AG20443 (cell line): ENCODE measurements at regions not wholly inside any gene's neighbourhood (a gene's known extent, or its start where the extent isn't known, plus 50 kb on each side); places are given as distances from the start of the nearest gene placed in this dataset.

ENCODE experiments used
- DNase-seq: peaks from one replicate; pipeline ENCODE4 v3.0.0; 2012; ENCODE audit warnings: low spot score, mixed read lengths

DNA sequence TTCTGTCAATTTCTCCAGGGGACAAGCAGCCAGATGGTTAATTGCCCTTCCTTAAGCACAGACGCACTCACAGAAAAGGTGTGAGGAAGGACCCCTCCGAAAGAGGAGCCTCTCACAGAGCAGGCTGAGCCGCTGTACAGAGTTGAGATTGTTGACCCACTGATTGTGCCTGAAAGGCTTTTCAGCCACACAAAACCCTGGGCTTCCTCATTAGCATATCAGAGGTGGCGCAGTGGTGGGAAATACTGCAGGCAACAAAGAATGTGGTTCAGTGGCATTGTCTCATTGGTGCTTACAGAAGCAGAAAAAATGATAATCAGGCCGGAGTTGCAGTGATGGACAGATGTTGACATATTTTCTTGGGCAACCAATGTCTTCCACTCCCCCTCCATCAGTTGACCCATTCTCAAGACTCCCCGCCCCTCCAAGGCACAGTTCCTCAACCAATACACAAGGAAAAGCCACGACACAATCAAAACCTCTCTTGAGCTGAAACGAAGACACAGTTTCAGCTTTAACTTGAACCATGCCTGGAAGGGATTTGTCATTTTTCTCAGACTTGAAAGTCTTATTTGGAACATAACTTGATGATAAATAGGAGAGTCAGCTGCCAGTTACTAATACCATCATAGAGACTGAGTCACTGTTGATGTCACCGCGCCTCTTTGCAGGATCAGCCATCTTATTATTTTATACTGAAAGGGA is 53.1 kb downstream of the ATXN3L start:
- DNase-seq: no peak

DNA sequence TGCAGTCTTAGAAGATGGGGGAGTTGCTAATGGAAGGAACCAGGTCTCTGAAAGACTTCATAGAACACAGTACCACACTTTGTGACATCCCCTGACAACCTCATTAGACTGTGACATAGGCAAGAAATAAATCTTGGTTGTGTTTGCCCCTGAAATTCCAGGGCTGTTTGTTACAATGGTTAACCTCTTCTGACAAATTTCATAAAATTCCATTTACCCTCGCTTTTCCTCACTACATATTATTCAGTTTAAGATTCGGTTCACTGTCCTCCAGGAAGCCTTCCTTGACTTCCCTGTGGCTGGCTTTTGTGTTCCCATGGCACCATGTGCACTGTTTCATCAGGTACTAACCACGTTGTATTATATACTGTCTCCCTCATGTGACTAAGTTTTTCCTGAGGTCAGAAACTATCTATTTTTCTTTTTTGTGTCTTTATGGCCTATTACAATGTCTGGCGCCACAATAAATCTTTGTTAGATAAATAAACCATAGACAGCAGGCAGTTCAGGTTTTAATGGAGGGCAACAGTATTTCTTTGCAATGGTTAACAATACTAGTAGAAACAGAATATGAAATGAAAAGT is 54.2 kb downstream of the ATXN3L start:
- no peak for DNase-seq

DNA sequence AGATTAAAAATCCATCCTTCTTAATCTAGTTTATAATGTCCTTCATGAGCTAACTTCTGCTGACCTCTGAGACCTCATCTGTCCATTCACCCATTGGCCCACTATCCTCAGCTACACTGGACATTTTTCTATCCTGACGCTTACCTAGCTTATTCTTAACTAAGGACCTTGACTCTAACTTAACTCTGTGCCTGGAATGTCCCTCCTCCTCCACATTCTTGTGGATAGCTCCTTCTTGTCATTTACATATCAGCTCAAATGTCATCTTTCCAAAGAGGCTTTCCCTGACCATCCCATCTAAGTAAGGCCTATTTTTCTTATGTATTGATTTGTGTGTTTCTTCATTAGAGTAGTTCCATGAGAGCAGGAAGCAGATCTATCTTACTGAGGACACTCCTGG is 54.7 kb downstream of the ATXN3L start:
- no peak for DNase-seq

DNA sequence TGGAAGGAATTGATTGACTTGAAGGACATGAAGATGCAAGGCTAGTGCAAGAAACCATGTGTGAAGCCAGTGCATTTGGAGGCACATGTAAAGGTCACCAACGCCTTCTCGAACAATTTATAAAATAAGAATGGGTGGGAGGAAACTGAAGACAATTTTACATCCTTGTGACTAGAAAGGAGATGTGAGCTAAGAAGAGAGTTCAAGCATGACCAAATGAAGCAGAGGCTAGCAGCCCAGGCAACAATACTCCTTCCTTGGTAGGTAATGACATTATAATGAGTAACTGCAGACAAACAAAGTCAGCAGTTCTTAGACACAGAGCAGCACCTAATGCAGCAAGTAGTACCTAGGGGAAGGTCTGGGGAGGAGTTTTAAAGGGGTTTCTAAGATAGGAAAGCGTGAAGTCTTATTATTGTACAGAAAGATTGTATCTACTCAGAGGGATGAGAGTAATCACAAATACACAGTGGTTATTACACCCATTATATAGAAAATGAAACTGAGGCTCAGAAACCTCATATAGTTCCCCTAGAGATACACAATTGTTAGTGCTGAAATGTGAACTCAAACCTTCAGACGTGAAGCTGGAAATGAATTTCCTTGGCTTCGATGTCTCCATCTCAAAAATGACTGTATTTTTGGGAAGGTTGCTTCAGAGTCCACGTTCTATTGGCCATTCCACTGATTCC is 56.1 kb downstream of the ATXN3L start:
- no peak for DNase-seq

DNA sequence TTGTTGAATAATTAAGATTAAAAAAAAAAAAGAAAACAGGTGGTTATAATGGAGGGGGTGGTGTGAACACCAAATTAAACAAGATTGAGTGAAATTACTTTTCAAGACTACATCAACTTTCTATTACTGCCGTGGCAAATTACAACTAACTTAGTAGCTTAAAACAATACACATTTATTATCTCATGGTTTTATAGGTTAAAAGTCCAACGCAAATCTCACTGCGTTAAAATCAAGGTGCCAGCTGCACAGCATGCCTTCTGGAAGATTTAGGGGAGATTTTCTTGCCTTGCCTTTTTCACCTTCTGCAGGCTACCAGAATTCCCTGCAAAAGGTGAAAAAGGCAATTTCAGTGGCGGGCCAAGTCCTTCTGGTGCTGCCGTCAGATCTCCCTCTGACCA is 58.5 kb downstream of the ATXN3L start:
- DNase-seq: no peak

DNA sequence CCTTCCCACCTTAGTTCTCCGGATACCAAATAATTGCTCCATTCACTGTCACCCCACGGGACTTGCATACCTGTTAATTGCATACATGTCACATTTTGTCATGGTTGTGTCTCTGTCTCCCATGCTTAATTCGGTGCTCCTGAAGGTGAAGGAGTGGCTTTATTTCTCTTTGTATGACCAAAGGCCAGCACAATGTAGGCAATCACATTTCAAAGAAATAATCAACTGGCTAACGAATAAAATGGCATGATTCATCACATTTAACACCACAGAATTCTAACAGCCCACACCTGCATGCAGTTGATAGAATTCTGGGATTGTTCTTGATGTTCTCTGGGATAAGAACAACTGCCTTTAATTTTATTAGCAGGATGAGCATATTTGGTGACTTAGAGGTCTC is 59.3 kb downstream of the ATXN3L start:
- DNase-seq: no peak

DNA sequence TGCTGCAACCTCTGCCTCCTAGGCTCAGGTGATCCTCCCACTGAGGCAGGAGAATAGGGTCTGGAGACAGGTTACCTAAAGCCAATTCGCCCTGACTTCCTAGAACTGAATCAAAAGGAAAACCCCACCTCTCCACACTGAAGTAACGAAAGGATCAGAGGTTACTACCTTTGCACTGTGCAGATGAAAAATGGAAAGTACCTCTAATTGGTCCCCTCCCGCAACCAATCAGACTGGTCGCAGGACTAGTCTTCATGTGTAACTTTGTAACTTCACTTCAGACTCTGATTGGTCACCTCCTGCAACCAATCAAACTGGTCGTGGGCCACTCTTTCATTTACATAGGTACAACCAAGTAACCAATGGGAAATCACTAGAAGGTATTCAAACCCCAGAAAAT is 61.1 kb downstream of the ATXN3L start:
- DNase-seq: no peak

DNA sequence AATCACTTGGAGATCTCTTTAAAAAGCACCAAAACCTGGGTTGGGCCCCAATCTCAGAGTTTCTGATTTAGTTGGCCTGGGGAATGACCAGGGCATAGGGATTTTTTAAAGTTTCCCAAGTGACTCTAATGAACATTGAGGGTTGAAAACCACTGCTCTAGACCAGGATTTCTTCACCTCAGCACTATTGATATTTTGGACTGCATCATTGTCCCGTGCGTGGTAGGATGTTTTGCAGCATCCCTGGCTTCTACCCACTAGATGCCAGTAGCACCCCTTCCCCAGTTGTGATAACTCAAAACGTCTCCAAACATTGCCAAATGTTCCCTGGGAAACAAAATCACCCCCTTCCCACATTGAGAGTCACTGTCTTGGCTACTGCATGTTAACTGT is 61.8 kb downstream of the ATXN3L start:
- DNase-seq: no peak

DNA sequence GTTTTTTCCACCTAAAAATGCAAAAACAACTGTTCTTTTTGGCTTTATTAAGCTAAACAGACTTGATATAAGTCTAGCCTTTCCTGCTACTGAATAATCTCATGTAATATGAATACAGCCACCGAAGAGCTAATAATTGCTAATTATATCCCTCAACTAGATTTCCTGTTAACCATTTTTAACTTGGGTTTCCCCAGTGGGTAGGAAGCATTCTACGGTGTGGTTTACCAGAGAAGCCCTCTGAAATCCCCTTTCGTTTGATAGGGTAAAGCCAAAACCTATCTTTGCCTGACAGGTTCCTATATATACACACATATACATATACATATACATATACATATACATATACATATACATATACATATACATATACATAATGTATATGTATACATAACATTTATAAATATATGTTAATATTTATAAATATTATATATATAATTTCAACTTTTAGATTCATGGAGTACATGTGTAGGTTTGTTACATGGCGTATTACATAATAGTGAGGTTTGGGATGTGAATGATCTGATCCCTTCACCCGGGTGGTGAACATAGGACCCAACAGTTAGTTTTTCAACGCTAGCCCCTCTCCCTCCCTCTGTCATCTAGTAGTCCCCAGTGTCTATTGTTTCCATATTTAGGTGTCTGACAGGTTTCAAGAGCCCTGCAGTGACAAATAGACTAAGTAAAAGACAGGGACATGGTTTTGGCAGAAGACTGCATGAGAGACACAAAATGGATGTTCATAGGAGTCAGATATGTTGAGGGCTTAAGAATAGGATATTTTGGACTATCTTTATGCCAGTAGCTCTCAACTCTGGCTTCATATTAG is 62.4 kb downstream of the ATXN3L start:
- DNase-seq: no peak

DNA sequence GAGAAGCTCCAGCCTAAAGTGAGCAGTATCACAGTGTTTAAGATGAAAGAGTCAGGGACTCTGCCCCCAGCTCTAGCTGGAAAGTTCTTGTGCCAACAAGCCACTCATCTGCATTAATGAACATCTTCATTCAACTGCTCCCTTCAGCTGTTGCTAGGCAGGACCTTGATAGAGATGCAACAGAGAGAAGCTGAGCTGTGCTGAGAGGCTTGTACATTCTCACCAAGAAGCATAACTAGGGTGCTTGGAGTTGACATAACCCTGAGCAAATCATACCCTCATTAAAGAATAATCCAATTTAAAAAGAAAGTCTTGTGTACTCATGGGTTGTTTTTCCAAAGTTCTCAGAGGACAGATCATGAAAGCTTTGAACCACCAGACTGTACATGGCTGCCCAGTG is 63.2 kb downstream of the ATXN3L start:
- DNase-seq: no peak

DNA sequence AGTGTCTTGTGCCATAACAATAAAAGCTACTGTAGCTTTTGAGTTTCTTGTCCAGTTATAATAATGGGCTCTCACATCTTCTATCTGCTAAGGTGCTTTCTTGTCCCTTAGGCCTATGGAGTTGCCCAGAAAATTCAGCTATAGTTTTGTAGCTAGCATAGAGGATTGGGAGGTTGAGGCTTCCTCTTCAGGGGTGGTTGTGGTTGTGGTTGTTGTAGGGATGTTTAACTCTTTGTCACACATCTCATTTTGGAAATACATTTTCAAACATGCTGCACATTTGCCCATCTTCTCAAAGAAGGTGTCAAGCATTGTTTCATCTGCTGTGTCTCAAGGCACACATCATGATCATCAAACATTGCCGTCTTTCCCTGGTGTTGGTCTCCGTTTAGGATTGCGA is 65.0 kb downstream of the ATXN3L start:
- no peak for DNase-seq

DNA sequence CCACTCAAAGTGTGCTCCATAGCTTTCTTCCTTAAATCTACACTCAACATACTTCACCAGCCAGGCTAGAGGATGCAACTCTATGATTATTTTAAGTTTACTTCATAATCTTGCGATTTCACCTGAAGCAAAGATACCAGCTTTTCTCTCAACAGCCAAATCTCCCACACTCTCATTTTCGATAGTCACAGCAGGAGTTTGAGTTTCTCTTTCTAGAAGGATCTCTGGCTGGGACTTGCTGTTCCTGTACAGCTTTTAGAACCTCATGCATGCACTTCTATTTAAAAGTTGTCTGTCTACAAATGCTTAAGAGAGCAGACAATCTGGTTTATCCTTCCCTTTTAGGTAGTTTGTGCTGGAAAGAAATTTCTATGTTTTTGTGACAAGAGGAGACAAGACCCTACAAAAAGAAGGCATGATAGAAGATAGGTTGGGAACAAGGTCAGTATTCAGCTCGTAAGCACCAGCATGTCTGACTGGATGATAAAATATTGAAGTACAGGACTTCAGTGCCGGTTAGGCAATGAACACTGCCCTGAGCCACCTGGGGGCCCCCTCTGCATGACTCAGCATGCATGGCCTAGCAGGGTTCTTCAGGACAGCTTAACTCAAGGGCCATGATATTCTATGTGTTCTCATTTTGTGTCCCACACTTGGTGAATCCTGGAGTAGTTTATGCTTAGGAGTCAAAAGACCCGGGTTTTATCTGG is 65.6 kb downstream of the ATXN3L start:
- DNase-seq: peak; percentile 11

DNA sequence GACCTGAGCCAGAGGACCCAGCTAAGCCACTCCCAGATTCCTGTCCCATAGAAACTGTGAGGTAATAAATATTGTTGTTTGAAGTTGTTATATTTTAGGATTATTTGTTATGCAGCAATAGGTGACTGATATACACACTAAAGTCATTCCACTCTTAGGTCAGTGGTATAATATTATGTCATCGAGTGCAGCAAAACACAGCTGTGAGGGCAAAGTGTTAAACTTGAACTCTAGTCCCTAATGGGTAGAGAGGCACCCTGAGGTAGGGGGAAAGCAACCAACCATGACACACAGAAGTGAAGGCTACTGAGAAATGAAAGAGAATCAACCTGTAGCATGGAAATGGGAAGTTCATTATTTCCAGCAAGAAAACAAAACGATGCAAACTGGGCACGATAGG is 66.6 kb downstream of the ATXN3L start:
- no peak for DNase-seq

DNA sequence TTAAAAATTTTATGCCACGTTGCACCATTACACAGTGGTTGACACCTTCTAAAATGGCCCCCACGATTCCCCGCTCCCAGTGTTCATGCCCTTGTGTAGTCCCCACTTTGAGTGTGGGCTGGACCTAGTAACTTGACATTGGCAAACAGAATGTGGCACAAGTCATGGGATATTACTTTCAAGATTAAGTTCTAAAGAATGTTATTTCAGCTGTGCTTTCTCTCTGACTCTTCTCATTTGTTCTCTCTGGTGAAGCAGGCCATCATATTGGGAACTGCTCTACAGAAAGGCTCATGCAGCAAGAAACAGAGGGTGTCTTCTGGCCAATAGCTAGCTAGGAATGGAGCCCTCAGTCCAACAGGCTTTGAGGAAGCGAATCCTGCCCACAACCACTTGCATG is 67.1 kb downstream of the ATXN3L start:
- DNase-seq: no peak

DNA sequence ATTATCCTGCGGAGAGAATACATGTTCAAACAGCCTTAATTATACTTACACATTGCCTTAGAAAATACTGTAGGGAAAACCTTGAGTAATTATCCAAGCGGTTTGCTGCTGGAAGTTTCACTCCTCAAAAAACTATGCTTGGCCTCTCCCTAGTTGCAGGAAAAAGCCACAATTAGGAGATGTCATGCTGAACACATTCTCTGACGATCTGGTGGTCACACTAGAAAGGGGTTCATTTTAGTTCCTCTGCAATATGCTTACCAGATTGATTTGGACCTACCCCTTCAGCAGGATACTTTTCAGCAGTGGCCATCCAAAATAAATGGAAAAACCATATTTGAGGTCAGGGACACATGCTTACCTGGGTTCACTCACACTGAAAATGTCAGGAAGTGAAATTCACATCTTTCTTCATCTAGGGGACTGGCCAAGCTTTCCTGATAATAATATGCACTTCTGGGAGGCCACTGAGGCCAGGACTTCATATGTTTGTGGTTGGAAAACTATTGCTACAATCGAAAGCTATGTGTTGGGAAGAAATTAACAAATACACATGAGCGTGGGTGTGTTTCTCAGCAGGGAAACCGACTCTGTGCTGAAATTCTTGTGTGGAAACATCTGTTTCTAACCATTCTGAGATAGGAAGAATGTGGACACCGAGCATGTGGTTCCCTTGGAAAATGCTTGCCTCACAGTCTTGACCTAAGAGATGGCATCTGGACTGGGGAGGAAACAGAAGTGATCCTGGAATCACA is 68.8 kb downstream of the ATXN3L start:
- DNase-seq: peak; percentile 72

DNA sequence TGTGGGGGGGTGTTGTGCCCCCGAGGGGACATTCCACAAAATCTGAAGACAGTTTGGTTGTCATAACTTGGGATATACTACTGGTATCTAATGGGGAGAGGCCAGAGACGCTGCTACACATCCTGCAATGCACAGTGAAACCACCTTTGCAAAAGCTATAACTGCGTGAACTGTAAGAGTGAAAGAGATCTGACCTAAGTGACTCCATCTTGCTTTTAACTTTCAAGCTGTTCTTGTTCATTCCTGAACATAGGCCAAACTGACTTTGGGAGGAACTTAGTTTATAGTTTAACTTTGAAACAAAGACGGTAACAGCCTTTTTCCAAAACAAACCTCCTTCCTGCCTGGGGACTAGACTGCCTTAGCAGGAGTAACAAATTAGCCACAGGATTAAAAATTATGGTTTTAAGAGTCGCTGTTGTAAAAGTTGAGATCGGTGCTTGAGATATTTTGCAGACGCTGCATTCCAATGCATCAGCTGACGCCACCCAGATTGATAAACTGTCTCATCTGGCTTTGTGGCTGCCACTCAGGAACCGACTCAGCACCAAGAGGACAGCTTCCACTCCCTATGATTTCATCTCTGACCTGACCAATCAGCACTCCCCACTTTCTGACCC is 70.9 kb downstream of the ATXN3L start:
- peak; percentile 11 for DNase-seq

DNA sequence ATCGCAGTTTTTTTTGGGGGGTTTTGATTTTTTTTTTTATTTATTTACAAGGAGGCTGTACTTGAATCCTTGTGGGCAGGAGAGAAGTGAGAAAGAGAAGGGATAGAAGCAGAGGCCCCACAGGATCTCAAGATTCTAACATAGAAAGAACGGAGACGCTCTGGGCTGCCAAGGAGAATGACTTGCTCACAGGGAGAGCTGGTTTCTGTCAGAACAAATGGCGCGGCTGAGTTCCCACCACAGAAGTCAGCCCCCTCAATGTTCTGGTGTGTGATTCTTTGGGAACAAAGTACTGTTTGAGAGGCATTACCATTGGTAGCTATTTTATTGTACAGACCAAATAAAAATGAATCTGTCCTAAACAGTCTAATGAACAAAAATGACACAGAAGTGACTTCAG is 80.6 kb downstream of the ATXN3L start:
- DNase-seq: no peak

DNA sequence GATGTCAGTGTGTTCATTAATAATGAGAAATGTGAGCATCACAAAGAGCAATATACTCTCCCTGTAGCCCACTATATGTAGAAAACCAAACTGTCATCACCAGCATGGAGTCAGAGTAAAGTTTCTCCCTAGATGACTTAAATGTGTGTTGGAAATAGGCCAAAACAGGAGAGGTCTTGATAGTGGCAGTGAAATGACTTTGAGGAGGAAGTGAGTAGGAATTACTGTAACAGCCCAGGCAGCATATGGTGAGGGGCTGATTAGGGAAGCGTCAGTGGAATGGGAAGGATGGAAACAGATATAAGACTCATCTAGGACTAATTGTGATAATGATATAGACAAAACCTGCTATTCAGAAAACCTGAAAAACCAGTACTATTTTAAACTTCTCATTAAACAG is 83.9 kb downstream of the ATXN3L start:
- no peak for DNase-seq

DNA sequence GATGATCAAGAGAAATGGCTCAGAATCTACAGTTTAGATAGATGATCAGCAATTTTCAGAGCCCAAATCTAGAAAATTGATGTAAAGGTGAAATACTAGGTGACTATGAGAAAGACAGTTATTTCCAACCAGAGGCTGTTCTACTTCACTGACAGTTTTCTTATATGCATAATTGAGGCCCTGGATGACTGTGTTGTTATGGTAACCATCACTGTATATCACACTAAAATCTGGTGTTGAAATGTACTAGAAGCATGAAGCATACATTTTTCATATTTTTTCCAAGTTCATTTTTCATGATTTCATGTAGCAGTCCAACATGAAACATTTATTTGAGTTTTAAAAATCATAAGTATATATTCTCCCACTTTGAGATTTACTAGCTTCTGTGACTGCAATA is 87.4 kb downstream of the ATXN3L start:
- no peak for DNase-seq

DNA sequence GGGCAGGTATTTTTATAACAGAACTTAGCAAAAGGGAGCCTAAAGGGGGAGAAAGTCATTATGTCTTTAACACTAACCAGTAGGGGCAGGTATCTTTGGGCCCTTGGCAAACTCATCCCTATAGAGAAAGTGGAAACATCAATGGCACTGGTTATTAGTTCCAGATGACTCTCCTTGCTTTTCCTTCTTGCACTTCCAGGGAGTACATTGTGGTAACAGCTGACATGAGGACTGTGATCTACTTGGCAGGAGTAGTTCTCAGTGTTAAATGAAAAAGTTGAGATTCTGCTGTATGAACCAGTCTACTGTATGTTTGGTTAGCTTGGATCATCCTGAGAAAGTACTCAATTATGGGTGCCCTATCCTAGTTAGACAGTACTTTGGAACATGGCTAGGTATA is 93.6 kb downstream of the ATXN3L start:
- DNase-seq: no peak
